GM12878 (cell line): ENCODE measurements at regions not wholly inside any gene's neighbourhood (a gene's known extent, or its start where the extent isn't known, plus 50 kb on each side); places are given as distances from the start of the nearest gene placed in this dataset.

Experiments
- ATAC-seq: fragments of 200-7000 bp; cut with Tn5 transposase; 3 replicates; pipeline ENCODE4 v1.9.1; 2020; ENCODE audit warnings: mild to moderate bottlenecking, moderate library complexity
- BruUV-seq: library from RNA; stranded (reverse); fragments of 400-500 nt; replicated peaks from 2 replicates; lab custom pipeline; 2021; lab: Mats Ljungman, UMichigan
- CTCF ChIA-PET: fragments of 300-600 bp; sonication (Branson Sonifier 250); formaldehyde crosslinking; extraction: SDS; loops from one replicate; lab custom pipeline; 2021; ENCODE audit warnings: inconsistent platforms; lab: Yijun Ruan, JAX
- POLR2A ChIA-PET: fragments of 350-600 bp; formaldehyde crosslinking; extraction: SDS; loops from one replicate; lab custom pipeline; 2021; ENCODE audit warnings: inconsistent platforms; lab: Charles Lee
- RAD21 ChIA-PET: fragments of 300-600 bp; sonication (Branson Sonifier 250); formaldehyde crosslinking; loops from one replicate; lab custom pipeline; 2023; ENCODE audit warnings: antibody characterized with exemption; ENCODE audit not compliant: unreplicated experiment; lab: Charles Lee
- SMC1A ChIA-PET: fragments of 300-600 bp; sonication (Branson Sonifier 250); formaldehyde crosslinking; loops from one replicate; lab custom pipeline; 2023; ENCODE audit not compliant: unreplicated experiment, uncharacterized antibody; lab: Charles Lee
- DNase-seq: peaks from one replicate; pipeline ENCODE4 v3.0.0-alpha.2; 2011; ENCODE audit warnings: low read depth, low spot score
- FAIRE-seq: peaks from 3 replicates; lab custom pipeline; 2011; peaks lifted over from hg19 to GRCh38; lab: Jason Lieb, UNC
- H2AFZ ChIP-seq: 2 replicates; pipeline ENCODE4 v1.6.0; 2011; ENCODE audit warnings: low read depth, low read length, control low read depth; ENCODE audit not compliant: control insufficient read depth
- H3K27ac ChIP-seq: 2 replicates; pipeline ENCODE4 v1.5.1; 2011; ENCODE audit warnings: control low read depth; ENCODE audit not compliant: control insufficient read depth, insufficient read depth
- H3K27me3 ChIP-seq, 2 experiments: replicated peaks in 1 of 2; 2 replicates each; pipeline versions ENCODE4 v1.6.0 to v1.6.1; 2011; ENCODE audit warnings: low read length in 1 of 2; ENCODE audit not compliant: control insufficient read depth in 2 of 2, insufficient read depth in 2 of 2
- H3K36me3 ChIP-seq, 2 experiments: 2 replicates each; pipeline ENCODE4 v1.5.1; 2011; ENCODE audit warnings: low read length in 1 of 2; ENCODE audit not compliant: control insufficient read depth in 2 of 2, insufficient read depth in 2 of 2
- H3K4me1 ChIP-seq: 2 replicates; pipeline ENCODE4 v1.6.1; 2011; ENCODE audit warnings: mild to moderate bottlenecking, low read length, moderate library complexity, mixed read lengths; ENCODE audit not compliant: control insufficient read depth, insufficient read depth
- H3K4me2 ChIP-seq: 2 replicates; pipeline ENCODE4 v1.6.0; 2011; ENCODE audit warnings: control low read depth; ENCODE audit not compliant: control insufficient read depth, insufficient read depth
- H3K4me3 ChIP-seq: fragments of 200-600 bp; sonication (generic); 2 replicates; pipeline ENCODE4 v1.5.1; 2016
- H3K79me2 ChIP-seq: 2 replicates; pipeline ENCODE4 v1.6.0; 2011; ENCODE audit warnings: low read length; ENCODE audit not compliant: control insufficient read depth, insufficient read depth
- H3K9ac ChIP-seq: 2 replicates; pipeline ENCODE4 v1.8.0; 2011; ENCODE audit warnings: low read length, control low read depth, mixed read lengths; ENCODE audit not compliant: control insufficient read depth, insufficient read depth
- H3K9me3 ChIP-seq: replicated peaks from 3 replicates; pipeline ENCODE4 v1.5.1; 2011; ENCODE audit warnings: mild to moderate bottlenecking, low read length; ENCODE audit not compliant: control insufficient read depth, insufficient read depth
- H4K20me1 ChIP-seq: 2 replicates; pipeline ENCODE4 v1.6.0; 2011; ENCODE audit not compliant: control insufficient read depth, insufficient read depth
- BMI1 ChIP-seq: fragments of 450-650 bp; IDR thresholded peaks from 2 replicates; pipeline ENCODE4 v1.6.1; 2016; ENCODE audit warnings: mild to moderate bottlenecking, moderate library complexity, borderline replicate concordance
- CBFB ChIP-seq: IDR thresholded peaks from 2 replicates; pipeline ENCODE4 v1.6.1; 2016; ENCODE audit warnings: antibody characterized with exemption, low read depth
- CBX5 ChIP-seq: sonication (generic); IDR thresholded peaks from 2 replicates; pipeline ENCODE4 v1.6.1; 2016; ENCODE audit warnings: low read depth, moderate library complexity, mild to moderate bottlenecking, inconsistent platforms
- CEBPB ChIP-seq, 2 experiments: fragments of 150-350 bp in 1 of 2; IDR thresholded peaks; 2 replicates each; pipeline ENCODE4 v1.6.1; 2012 to 2014; ENCODE audit warnings: low read depth in 2 of 2, low read length in 2 of 2, borderline replicate concordance in 1 of 2, inconsistent platforms in 1 of 2
- CEBPZ ChIP-seq: fragments of 150-350 bp; IDR thresholded peaks from 2 replicates; pipeline ENCODE4 v1.6.1; 2016; ENCODE audit warnings: low read depth, low read length
- GABPA ChIP-seq: IDR thresholded peaks from 2 replicates; pipeline ENCODE4 v1.6.1; 2014; ENCODE audit warnings: antibody characterized with exemption, low read depth, mild to moderate bottlenecking, inconsistent platforms
- GATAD2B ChIP-seq: fragments of 450-650 bp; conservative IDR thresholded peaks from 2 replicates; pipeline ENCODE4 v1.6.1; 2017; ENCODE audit warnings: low read depth, mild to moderate bottlenecking, moderate library complexity
- MEF2B ChIP-seq: fragments of 450-650 bp; IDR thresholded peaks from 2 replicates; pipeline ENCODE4 v1.6.1; 2018; ENCODE audit warnings: mild to moderate bottlenecking, moderate library complexity; ENCODE audit not compliant: partially characterized antibody, poor library complexity, severe bottlenecking
- MYC ChIP-seq: IDR thresholded peaks from 2 replicates; pipeline ENCODE4 v1.6.1; 2011; ENCODE audit warnings: mild to moderate bottlenecking, low read length, moderate library complexity, inconsistent platforms; ENCODE audit not compliant: insufficient read depth, insufficient replicate concordance, insufficient read length, severe bottlenecking
- NFXL1 ChIP-seq: fragments of 450-650 bp; IDR thresholded peaks from 2 replicates; pipeline ENCODE4 v1.6.1; 2017; ENCODE audit warnings: antibody characterized with exemption, mild to moderate bottlenecking, borderline replicate concordance
- POU2F2 ChIP-seq: IDR thresholded peaks from 3 replicates; pipeline ENCODE4 v1.6.1; 2011; ENCODE audit warnings: low read depth, mild to moderate bottlenecking, low read length, borderline replicate concordance
- RAD51 ChIP-seq: fragments of 450-650 bp; IDR thresholded peaks from 2 replicates; pipeline ENCODE4 v1.6.1; 2016; ENCODE audit warnings: moderate library complexity, mild to moderate bottlenecking, inconsistent platforms
- SUZ12 ChIP-seq: fragments of 200-600 bp; sonication (generic); IDR thresholded peaks from one replicate; pipeline ENCODE4 v1.6.1; 2018; ENCODE audit warnings: antibody characterized with exemption, mild to moderate bottlenecking; ENCODE audit not compliant: unreplicated experiment
- TCF3 ChIP-seq: IDR thresholded peaks from 2 replicates; pipeline ENCODE4 v1.6.1; 2012; ENCODE audit warnings: low read depth, mild to moderate bottlenecking, low read length, borderline replicate concordance; ENCODE audit not compliant: insufficient read depth
- ZSCAN29 ChIP-seq: fragments of 450-650 bp; IDR thresholded peaks from 2 replicates; pipeline ENCODE4 v1.6.1; 2017; ENCODE audit warnings: mild to moderate bottlenecking, moderate library complexity
- WGBS: methylation state at CpG from one replicate; pipeline ENCODE4 v1.1.6; 2016; ENCODE audit warnings: low lambda C conversion rate; ENCODE audit not compliant: insufficient replicate concordance, insufficient coverage; ENCODE audit errors: missing lambda C conversion rate; 5-methylcytosine and 5-hydroxymethylcytosine counted together
- in situ Hi-C: fragments of 300-500 bp; cut with MboI; formaldehyde crosslinking; loops from 9 replicates; pipeline ENCODE4 v1.14.3; 2018; ENCODE audit warnings: mixed read lengths
- intact Hi-C: fragments of 100-400 bp; cut with micrococcal nuclease; formaldehyde crosslinking; loops from one replicate; pipeline ENCODE4 v1.14.2; 2022; ENCODE audit not compliant: unreplicated experiment
- TF ChIP-seq, protein P1 (sequence below): fragments of 450-650 bp; IDR thresholded peaks from 2 replicates; pipeline ENCODE4 v1.6.1; 2018; ENCODE audit warnings: borderline replicate concordance, mild to moderate bottlenecking; ENCODE audit not compliant: partially characterized antibody

- no peak for TF ChIP-seq NFXL1
These were observed 92.4 kb downstream of the CXCL12 start (continued) for GRCh38 chr10:44292390-44293002.

DNA sequence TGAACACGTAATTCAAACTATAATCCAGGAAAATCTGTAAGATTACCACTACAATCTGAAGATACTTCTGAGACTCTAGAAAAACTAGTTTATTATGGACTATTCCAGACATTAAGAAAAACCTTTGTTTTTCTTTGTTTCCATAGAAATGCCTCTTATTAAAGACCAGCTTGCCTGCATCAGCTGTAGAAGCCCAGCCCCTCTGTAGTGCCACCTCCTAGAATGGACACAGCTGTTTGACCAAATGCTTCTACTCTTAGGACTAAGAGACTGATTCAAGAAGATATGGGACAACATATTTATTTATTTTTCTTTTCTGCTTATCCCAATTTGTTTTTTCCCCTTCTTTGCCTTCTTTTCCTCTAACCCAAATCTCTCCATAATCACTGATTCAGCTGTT is 93.8 kb downstream of the CXCL12 start:
- SMC1A ChIA-PET, result interaction anchor here (0.8 to 1.5 kb wide), 5 partner anchors 12 to 712 kb away, joined by 3 to 5 read pairs (median 3); no protein-coding TSS in a partner anchor
- Histone ChIP-seq H3K27ac (no peak overlapping the region), H3K4me2 (no peak overlapping the region), H3K4me3 (no peak overlapping the region), H3K27me3 (no peaks in the 10 kb centered on the region; a peak in 1 of 4 replicates), H3K4me1 (peaks cover 3% of the 10 kb centered on the region; the same call in 1 of the 2 replicates), H2AFZ (no peak overlapping the region), H3K79me2 (no peaks in the 10 kb centered on the region), H3K9me3 (no peaks in the 10 kb centered on the region), H3K36me3 (no peaks in the 10 kb centered on the region), H4K20me1 (no peaks in the 10 kb centered on the region), H3K9ac (no peak overlapping the region)
- WGBS, result 92% methylated on average over 1 of the region's 1 CpG
- TF ChIP-seq MYC (no peak), GATAD2B (no peak), CEBPZ (no peak), BMI1 (no peak), POU2F2 (no peak), RAD51 (no peak), SUZ12 (no peak), MEF2B (no peak), GABPA (no peak), CEBPB (IDR thresholded peaks at IDR 0.05; ENCODE audit: borderline replicate concordance in 1 of 2, low read depth in 2 of 2, low read length in 2 of 2) (no peak), ZSCAN29 (no peak), TCF3 (no peak), CBFB (no peak), CBX5 (no peak)
- TF ChIP-seq, protein P1, sequence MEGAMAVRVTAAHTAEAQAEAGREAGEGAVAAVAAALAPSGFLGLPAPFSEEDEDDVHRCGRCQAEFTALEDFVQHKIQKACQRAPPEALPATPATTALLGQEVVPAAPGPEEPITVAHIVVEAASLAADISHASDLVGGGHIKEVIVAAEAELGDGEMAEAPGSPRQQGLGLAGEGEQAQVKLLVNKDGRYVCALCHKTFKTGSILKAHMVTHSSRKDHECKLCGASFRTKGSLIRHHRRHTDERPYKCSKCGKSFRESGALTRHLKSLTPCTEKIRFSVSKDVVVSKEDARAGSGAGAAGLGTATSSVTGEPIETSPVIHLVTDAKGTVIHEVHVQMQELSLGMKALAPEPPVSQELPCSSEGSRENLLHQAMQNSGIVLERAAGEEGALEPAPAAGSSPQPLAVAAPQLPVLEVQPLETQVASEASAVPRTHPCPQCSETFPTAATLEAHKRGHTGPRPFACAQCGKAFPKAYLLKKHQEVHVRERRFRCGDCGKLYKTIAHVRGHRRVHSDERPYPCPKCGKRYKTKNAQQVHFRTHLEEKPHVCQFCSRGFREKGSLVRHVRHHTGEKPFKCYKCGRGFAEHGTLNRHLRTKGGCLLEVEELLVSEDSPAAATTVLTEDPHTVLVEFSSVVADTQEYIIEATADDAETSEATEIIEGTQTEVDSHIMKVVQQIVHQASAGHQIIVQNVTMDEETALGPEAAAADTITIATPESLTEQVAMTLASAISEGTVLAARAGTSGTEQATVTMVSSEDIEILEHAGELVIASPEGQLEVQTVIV, result no peak
- DNase-seq (no peak), FAIRE-seq (no peak), ATAC-seq (no peak)
- in situ Hi-C loops (no loop called here), intact Hi-C loops (no loop called here)
- POLR2A ChIA-PET, result no interaction called here
- CTCF ChIA-PET, result interaction anchor here (1.3 kb wide), 1 partner anchor 11 kb away, joined by 3 read pairs; no protein-coding TSS in a partner anchor
- no TSS peak for BruUV-seq
- RAD21 ChIA-PET, result no interaction called here
